Superior temporal gyrus (tissue), 1 donor: ENCODE measurements at regions not wholly inside any gene's neighbourhood (a gene's known extent, or its start where the extent isn't known, plus 50 kb on each side); places are given as distances from the start of the nearest gene placed in this dataset.

Source experiments
- DNase-seq: peaks from one replicate; pipeline ENCODE4 v3.0.0-alpha.2; 2016; ENCODE audit errors: extremely low spot score

GRCh38 chr3:144295613-144296012, 324.0 kb downstream of the DIPK2A start:
- DNase-seq, result peak; percentile 32

- no peak for DNase-seq
Measured at GRCh38 chr3:144296808-144297207, 325.2 kb downstream of the DIPK2A start.

GRCh38 chr3:144301863-144302262, 330.2 kb downstream of the DIPK2A start:
- no peak for DNase-seq

GRCh38 chr3:144307951-144308350, 336.3 kb downstream of the DIPK2A start:
- DNase-seq, result no peak

GRCh38 chr3:144308396-144308795, 336.8 kb downstream of the DIPK2A start:
- DNase-seq, result no peak

- no peak for DNase-seq
Measured at GRCh38 chr3:144312702-144313101, 341.1 kb downstream of the DIPK2A start.

- no peak for DNase-seq
Measured at GRCh38 chr3:144314946-144315345, 343.3 kb downstream of the DIPK2A start.

GRCh38 chr3:144317961-144318360, 346.3 kb downstream of the DIPK2A start:
- DNase-seq, result no peak

- no peak for DNase-seq
Measured at GRCh38 chr3:144324076-144324475, 352.5 kb downstream of the DIPK2A start.

GRCh38 chr3:144332868-144333267, 361.2 kb downstream of the DIPK2A start:
- DNase-seq, result no peak

GRCh38 chr3:144341471-144341870, 369.8 kb downstream of the DIPK2A start:
- no peak for DNase-seq

GRCh38 chr3:144343343-144343742, 371.7 kb downstream of the DIPK2A start:
- DNase-seq, result no peak

- peak; percentile 9 for DNase-seq
Measured at GRCh38 chr3:144343777-144344176, 372.2 kb downstream of the DIPK2A start.

- no peak for DNase-seq
Measured at GRCh38 chr3:144344925-144345548, 373.4 kb downstream of the DIPK2A start.

- DNase-seq, result no peak
Measured at GRCh38 chr3:144350125-144350524, 378.5 kb downstream of the DIPK2A start.

GRCh38 chr3:144351011-144351410, 379.4 kb downstream of the DIPK2A start:
- DNase-seq, result no peak

- no peak for DNase-seq
Measured at GRCh38 chr3:144351773-144352365, 380.2 kb downstream of the DIPK2A start.

GRCh38 chr3:144358191-144358590, 386.6 kb downstream of the DIPK2A start:
- no peak for DNase-seq

- no peak for DNase-seq
Measured at GRCh38 chr3:144361002-144361401, 389.4 kb downstream of the DIPK2A start.

- no peak for DNase-seq
Measured at GRCh38 chr3:144362126-144362525, 390.5 kb downstream of the DIPK2A start.

GRCh38 chr3:144363856-144364255, 392.2 kb downstream of the DIPK2A start:
- DNase-seq, result no peak

- DNase-seq, result no peak
Measured at GRCh38 chr3:144364737-144365136, 393.1 kb downstream of the DIPK2A start.

- DNase-seq, result no peak
Measured at GRCh38 chr3:144369129-144369879, 397.7 kb downstream of the DIPK2A start.
